ENCODE measurements at regions not wholly inside any gene's neighbourhood (a gene's known extent, or its start where the extent isn't known, plus 50 kb on each side); places are given as distances from the start of the nearest gene placed in this dataset.

DNA sequence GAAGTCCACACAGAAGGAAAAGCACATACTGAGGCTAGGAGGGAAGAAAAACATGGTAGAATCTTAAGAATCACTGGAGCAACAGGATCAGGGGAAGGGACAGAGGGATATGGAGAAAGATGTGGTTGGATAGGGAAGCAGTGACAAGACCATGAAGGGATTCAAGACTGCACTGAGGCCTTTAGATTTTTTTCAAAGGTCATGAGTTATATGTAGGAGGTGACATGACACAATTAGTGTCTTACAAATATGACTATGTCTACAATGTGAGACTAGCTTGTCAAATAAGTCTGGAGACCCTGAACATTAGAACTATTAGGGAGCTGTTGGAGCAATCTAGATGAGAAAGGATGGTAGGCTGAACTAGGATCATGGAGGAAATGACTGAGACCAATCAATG lies 1130.3 kb upstream of the ZEB2 start:
- TF ChIP-seq, protein P1, sequence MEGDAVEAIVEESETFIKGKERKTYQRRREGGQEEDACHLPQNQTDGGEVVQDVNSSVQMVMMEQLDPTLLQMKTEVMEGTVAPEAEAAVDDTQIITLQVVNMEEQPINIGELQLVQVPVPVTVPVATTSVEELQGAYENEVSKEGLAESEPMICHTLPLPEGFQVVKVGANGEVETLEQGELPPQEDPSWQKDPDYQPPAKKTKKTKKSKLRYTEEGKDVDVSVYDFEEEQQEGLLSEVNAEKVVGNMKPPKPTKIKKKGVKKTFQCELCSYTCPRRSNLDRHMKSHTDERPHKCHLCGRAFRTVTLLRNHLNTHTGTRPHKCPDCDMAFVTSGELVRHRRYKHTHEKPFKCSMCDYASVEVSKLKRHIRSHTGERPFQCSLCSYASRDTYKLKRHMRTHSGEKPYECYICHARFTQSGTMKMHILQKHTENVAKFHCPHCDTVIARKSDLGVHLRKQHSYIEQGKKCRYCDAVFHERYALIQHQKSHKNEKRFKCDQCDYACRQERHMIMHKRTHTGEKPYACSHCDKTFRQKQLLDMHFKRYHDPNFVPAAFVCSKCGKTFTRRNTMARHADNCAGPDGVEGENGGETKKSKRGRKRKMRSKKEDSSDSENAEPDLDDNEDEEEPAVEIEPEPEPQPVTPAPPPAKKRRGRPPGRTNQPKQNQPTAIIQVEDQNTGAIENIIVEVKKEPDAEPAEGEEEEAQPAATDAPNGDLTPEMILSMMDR (conservative IDR thresholded peaks at IDR 0.05 in 1 of 2, IDR thresholded peaks at IDR 0.05 in 1 of 2; ENCODE audit: low read depth in 1 of 2, low read length in 2 of 2) = no peak
- TF ChIP-seq EZH2 (IDR thresholded peaks at IDR 0.05; ENCODE audit: low read length, missing control alignments) = no peak

Data from fibroblast of lung (primary cell).